ENCODE measurements at regions not wholly inside any gene's neighbourhood (a gene's known extent, or its start where the extent isn't known, plus 50 kb on each side); places are given as distances from the start of the nearest gene placed in this dataset.

DNA sequence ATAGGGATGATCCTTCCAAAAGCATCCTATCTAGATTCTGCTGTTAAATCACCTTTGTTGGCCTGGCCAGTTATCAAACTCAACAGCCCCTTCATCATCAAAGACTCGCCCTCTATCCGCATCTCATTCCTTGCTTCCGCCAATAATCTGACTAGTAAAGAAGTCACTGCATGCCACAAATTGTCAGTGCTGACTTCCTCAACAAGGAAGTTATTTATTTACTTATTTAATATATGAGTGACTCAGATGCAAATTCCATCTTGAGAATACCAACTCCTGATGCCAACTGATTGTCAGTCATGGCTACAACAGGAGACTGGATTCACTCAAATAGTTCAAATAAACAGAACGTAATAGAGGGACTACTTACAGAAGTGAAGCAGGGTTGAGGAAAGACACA, 283.8 kb downstream of the TRIML1 start:
- no peaks in the 10 kb centered on the region for H3K9me3 ChIP-seq
- H3K36me3 ChIP-seq = no peaks in the 10 kb centered on the region
- TF ChIP-seq, protein P1, sequence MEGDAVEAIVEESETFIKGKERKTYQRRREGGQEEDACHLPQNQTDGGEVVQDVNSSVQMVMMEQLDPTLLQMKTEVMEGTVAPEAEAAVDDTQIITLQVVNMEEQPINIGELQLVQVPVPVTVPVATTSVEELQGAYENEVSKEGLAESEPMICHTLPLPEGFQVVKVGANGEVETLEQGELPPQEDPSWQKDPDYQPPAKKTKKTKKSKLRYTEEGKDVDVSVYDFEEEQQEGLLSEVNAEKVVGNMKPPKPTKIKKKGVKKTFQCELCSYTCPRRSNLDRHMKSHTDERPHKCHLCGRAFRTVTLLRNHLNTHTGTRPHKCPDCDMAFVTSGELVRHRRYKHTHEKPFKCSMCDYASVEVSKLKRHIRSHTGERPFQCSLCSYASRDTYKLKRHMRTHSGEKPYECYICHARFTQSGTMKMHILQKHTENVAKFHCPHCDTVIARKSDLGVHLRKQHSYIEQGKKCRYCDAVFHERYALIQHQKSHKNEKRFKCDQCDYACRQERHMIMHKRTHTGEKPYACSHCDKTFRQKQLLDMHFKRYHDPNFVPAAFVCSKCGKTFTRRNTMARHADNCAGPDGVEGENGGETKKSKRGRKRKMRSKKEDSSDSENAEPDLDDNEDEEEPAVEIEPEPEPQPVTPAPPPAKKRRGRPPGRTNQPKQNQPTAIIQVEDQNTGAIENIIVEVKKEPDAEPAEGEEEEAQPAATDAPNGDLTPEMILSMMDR (IDR thresholded peaks at IDR 0.05; ENCODE audit: low read depth, low read length) = no peak
- no peaks in the 10 kb centered on the region for H3K27me3 ChIP-seq
- no peaks in the 10 kb centered on the region for H3K4me1 ChIP-seq
- no peak for DNase-seq
- no peak overlapping the region for H3K4me3 ChIP-seq (ENCODE audit: low read depth, low read length)

DNA sequence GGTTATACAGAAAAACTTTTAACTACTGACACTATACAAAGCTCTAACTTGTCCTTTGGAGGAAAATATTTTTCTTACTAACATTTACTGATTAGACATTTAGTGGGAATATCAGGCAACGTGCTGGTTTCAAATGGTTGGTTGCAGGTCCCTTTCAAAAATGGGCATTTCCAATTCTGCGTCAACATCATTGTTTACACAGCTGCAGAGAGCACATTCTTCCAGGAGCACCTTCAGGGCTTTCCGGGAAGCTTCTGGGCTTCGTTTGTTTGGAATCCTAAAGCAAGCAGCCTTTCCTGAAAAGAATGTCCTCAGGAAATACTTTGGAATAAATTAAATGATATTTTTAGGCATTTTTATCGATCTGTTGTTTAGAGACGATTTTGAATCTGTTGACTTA, 289.7 kb downstream of the TRIML1 start:
- TF ChIP-seq, protein P1 (IDR thresholded peaks at IDR 0.05; ENCODE audit: low read depth, low read length) = no peak
- H3K4me1 ChIP-seq = no peaks in the 10 kb centered on the region
- H3K9me3 ChIP-seq = no peaks in the 10 kb centered on the region
- H3K4me3 ChIP-seq (ENCODE audit: low read depth, low read length) = no peak overlapping the region
- no peaks in the 10 kb centered on the region for H3K36me3 ChIP-seq
- no peak for DNase-seq
- H3K27me3 ChIP-seq = no peaks in the 10 kb centered on the region

- H3K4me1 ChIP-seq = no peaks in the 10 kb centered on the region
- H3K27me3 ChIP-seq = no peaks in the 10 kb centered on the region
- no peaks in the 10 kb centered on the region for H3K9me3 ChIP-seq
- TF ChIP-seq, protein P1 (IDR thresholded peaks at IDR 0.05; ENCODE audit: low read depth, low read length) = no peak
- no peaks in the 10 kb centered on the region for H3K36me3 ChIP-seq
- H3K4me3 ChIP-seq (ENCODE audit: low read depth, low read length) = no peak overlapping the region
- DNase-seq = no peak
Observed at GRCh38 chr4:188429965-188430364, 290.7 kb downstream of the TRIML1 start.

DNA sequence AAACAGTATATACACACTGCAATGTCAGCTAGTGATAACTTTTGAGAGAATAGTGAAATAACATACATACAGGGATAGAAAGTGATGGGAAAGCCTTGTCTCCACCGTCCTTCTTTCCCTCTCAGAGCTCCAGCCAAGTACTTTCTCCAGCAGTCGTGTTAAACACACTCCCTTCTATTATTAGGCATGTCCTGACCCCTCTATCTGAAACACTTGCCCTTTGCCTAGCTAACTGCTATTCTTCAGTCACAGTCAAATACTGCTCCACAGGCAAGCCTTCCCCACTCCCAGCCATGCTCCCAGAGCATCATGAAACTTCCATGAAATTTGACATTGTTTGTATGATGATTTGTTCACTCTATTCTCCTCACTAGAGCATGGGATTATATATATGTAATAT, 291.1 kb downstream of the TRIML1 start:
- Histone ChIP-seq H3K4me3 (ENCODE audit: low read depth, low read length) (no peak overlapping the region), H3K36me3 (no peaks in the 10 kb centered on the region), H3K27me3 (no peaks in the 10 kb centered on the region), H3K9me3 (no peaks in the 10 kb centered on the region), H3K4me1 (no peaks in the 10 kb centered on the region)
- no peak for DNase-seq
- TF ChIP-seq, protein P1 (IDR thresholded peaks at IDR 0.05; ENCODE audit: low read depth, low read length) = no peak

GRCh38 chr4:188432328-188432727, 293.1 kb downstream of the TRIML1 start:
- no peaks in the 10 kb centered on the region for H3K4me1 ChIP-seq
- H3K36me3 ChIP-seq = no peaks in the 10 kb centered on the region
- TF ChIP-seq, protein P1 (IDR thresholded peaks at IDR 0.05; ENCODE audit: low read depth, low read length) = no peak
- no peak overlapping the region for H3K4me3 ChIP-seq (ENCODE audit: low read depth, low read length)
- H3K27me3 ChIP-seq = no peaks in the 10 kb centered on the region
- H3K9me3 ChIP-seq = no peaks in the 10 kb centered on the region
- no peak for DNase-seq

- TF ChIP-seq, protein P1 (IDR thresholded peaks at IDR 0.05; ENCODE audit: low read depth, low read length) = no peak
- H3K4me1 ChIP-seq = no peaks in the 10 kb centered on the region
- H3K36me3 ChIP-seq = no peaks in the 10 kb centered on the region
- no peak overlapping the region for H3K4me3 ChIP-seq (ENCODE audit: low read depth, low read length)
- no peaks in the 10 kb centered on the region for H3K9me3 ChIP-seq
- DNase-seq = no peak
- H3K27me3 ChIP-seq = no peaks in the 10 kb centered on the region
Observed at GRCh38 chr4:188433741-188434315, 294.6 kb downstream of the TRIML1 start.
